DND-41 (cell line): ENCODE measurements at regions not wholly inside any gene's neighbourhood (a gene's known extent, or its start where the extent isn't known, plus 50 kb on each side); places are given as distances from the start of the nearest gene placed in this dataset.

Experiments
- ATAC-seq: fragments of 200-7000 bp; cut with Tn5 transposase; 3 replicates; pipeline ENCODE4 v1.9.1; 2021; ENCODE audit warnings: low read depth; ENCODE audit not compliant: insufficient read depth
- DNase-seq: peaks from one replicate; pipeline ENCODE4 v3.0.0-alpha.2; 2020
- H2AFZ ChIP-seq: 2 replicates; pipeline ENCODE4 v1.6.0; 2012; ENCODE audit warnings: low read depth, low read length
- H3K27ac ChIP-seq: 2 replicates; pipeline ENCODE4 v1.5.1; 2012; ENCODE audit warnings: low read length, inconsistent platforms
- H3K27me3 ChIP-seq: fragments of 200-600 bp; sonication (generic); 2 replicates; pipeline ENCODE4 v1.6.0; 2012; ENCODE audit warnings: low read length, mild to moderate bottlenecking, inconsistent platforms; ENCODE audit not compliant: insufficient read depth, poor library complexity
- H3K36me3 ChIP-seq: 2 replicates; pipeline ENCODE4 v1.5.1; 2012; ENCODE audit warnings: low read length, inconsistent platforms; ENCODE audit not compliant: insufficient read depth
- H3K4me1 ChIP-seq: 2 replicates; pipeline ENCODE4 v1.5.1; 2012; ENCODE audit warnings: mild to moderate bottlenecking, low read length; ENCODE audit not compliant: insufficient read depth
- H3K4me2 ChIP-seq: 2 replicates; pipeline ENCODE4 v1.6.0; 2012; ENCODE audit warnings: mild to moderate bottlenecking, moderate library complexity, low read length, inconsistent platforms; ENCODE audit not compliant: insufficient read depth
- H3K4me3 ChIP-seq, 2 experiments: fragments of 200-600 bp in 1 of 2; shearing (Covaris generic) in 1 of 2; 2 replicates each; pipeline ENCODE4 v1.5.1; 2012 to 2016; ENCODE audit warnings: inconsistent platforms in 2 of 2, low read length in 2 of 2, mild to moderate bottlenecking in 2 of 2, low read depth in 1 of 2, moderate library complexity in 1 of 2
- H3K79me2 ChIP-seq: 2 replicates; pipeline ENCODE4 v1.6.0; 2012; ENCODE audit warnings: low read length, inconsistent platforms; ENCODE audit not compliant: insufficient read depth
- H3K9ac ChIP-seq: 2 replicates; pipeline ENCODE4 v1.6.0; 2012; ENCODE audit warnings: low read depth, mild to moderate bottlenecking, inconsistent platforms, low read length, moderate library complexity
- H3K9me3 ChIP-seq: 2 replicates; pipeline ENCODE4 v1.5.1; 2012; ENCODE audit warnings: low read length, moderate library complexity, mild to moderate bottlenecking, inconsistent platforms; ENCODE audit not compliant: insufficient read depth, severe bottlenecking
- H4K20me1 ChIP-seq: 2 replicates; pipeline ENCODE4 v1.6.0; 2012; ENCODE audit warnings: low read length; ENCODE audit not compliant: insufficient read depth
- EZH2 ChIP-seq: IDR thresholded peaks from 3 replicates; pipeline ENCODE4 v1.6.1; 2012; ENCODE audit warnings: borderline replicate concordance, low read depth, mild to moderate bottlenecking, moderate library complexity, low read length, inconsistent platforms; ENCODE audit not compliant: severe bottlenecking
- TF ChIP-seq, protein P1 (sequence below): IDR thresholded peaks from 2 replicates; pipeline ENCODE4 v1.5.1; 2012; ENCODE audit warnings: borderline replicate concordance, low read length, moderate library complexity, mild to moderate bottlenecking; ENCODE audit not compliant: poor library complexity, severe bottlenecking; ENCODE audit errors: extremely low read depth

DNA sequence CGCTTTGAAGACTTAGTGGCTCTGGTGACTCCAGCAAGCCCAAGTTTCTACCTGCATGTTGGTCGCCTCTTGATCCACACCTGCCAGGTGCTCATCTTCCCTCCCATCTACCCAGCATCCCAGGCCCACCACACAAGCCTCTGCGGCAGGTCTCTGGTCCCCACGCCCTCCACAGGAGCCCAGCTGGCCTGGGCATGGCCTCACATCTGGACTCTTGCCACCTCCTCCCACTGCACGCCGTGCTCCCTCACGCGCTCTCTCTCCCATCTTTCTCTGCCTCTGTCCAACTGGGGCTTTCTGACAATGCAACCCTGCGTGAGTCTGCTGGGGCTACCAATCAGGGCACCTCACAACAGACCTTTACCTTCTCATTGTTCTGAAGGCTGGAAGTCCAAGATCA lies 50.2 kb upstream of the FGFR2 start:
- H3K4me2 ChIP-seq, result no peak overlapping the region
- H2AFZ ChIP-seq, result no peak overlapping the region
- H3K36me3 ChIP-seq, result no peaks in the 10 kb centered on the region
- no peak for ATAC-seq
- TF ChIP-seq EZH2, result no peak
- TF ChIP-seq, protein P1, sequence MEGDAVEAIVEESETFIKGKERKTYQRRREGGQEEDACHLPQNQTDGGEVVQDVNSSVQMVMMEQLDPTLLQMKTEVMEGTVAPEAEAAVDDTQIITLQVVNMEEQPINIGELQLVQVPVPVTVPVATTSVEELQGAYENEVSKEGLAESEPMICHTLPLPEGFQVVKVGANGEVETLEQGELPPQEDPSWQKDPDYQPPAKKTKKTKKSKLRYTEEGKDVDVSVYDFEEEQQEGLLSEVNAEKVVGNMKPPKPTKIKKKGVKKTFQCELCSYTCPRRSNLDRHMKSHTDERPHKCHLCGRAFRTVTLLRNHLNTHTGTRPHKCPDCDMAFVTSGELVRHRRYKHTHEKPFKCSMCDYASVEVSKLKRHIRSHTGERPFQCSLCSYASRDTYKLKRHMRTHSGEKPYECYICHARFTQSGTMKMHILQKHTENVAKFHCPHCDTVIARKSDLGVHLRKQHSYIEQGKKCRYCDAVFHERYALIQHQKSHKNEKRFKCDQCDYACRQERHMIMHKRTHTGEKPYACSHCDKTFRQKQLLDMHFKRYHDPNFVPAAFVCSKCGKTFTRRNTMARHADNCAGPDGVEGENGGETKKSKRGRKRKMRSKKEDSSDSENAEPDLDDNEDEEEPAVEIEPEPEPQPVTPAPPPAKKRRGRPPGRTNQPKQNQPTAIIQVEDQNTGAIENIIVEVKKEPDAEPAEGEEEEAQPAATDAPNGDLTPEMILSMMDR, result no peak
- no peaks in the 10 kb centered on the region; the same call in 1 of the 2 replicates for H4K20me1 ChIP-seq
- no peaks in the 10 kb centered on the region for H3K9me3 ChIP-seq
- no peak overlapping the region for H3K9ac ChIP-seq
- H3K79me2 ChIP-seq, result no peaks in the 10 kb centered on the region
- no peak for DNase-seq
- peaks cover 4% of the 10 kb centered on the region for H3K27me3 ChIP-seq
- no peak overlapping the region for H3K27ac ChIP-seq
- no peak overlapping the region for H3K4me3 ChIP-seq
- no peaks in the 10 kb centered on the region for H3K4me1 ChIP-seq

DNA sequence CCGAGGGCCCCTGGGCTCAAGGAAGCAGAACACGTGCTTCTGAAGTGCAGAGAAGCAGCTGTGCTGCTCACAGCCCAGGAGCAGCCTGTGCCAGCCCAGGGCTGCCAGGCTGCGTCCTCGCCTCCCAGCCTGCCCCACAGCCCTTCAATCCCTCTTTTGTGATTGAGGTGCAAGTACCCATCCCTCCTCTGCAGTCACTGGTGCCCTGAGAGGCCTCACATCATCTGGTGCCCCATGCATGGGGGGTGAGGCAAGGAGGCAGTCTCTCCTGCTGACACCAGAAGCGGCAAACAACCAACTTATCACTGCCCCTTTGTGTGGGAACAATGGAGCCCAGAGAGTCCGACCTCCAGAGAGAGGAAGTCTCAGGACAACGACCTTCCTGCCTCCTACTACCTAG lies 49.8 kb upstream of the FGFR2 start:
- H3K36me3 ChIP-seq, result no peaks in the 10 kb centered on the region
- no peaks in the 10 kb centered on the region; the same call in 1 of the 2 replicates for H4K20me1 ChIP-seq
- H3K9me3 ChIP-seq, result no peaks in the 10 kb centered on the region
- no peak for DNase-seq
- no peak overlapping the region for H3K4me2 ChIP-seq
- H3K79me2 ChIP-seq, result no peaks in the 10 kb centered on the region
- no peak overlapping the region for H3K4me3 ChIP-seq
- ATAC-seq, result no peak
- no peak overlapping the region for H3K9ac ChIP-seq
- no peak overlapping the region for H2AFZ ChIP-seq
- no peak overlapping the region for H3K27ac ChIP-seq
- H3K4me1 ChIP-seq, result no peaks in the 10 kb centered on the region
- TF ChIP-seq EZH2, result no peak
- TF ChIP-seq, protein P1, result no peak
- H3K27me3 ChIP-seq, result peaks cover 4% of the 10 kb centered on the region
